Hepatic stellate cell (primary cell): ENCODE measurements at regions not wholly inside any gene's neighbourhood (a gene's known extent, or its start where the extent isn't known, plus 50 kb on each side); places are given as distances from the start of the nearest gene placed in this dataset.

Experiments used
- DNase-seq: peaks from one replicate; pipeline ENCODE4 v3.0.0; 2011; ENCODE audit warnings: low spot score

DNA sequence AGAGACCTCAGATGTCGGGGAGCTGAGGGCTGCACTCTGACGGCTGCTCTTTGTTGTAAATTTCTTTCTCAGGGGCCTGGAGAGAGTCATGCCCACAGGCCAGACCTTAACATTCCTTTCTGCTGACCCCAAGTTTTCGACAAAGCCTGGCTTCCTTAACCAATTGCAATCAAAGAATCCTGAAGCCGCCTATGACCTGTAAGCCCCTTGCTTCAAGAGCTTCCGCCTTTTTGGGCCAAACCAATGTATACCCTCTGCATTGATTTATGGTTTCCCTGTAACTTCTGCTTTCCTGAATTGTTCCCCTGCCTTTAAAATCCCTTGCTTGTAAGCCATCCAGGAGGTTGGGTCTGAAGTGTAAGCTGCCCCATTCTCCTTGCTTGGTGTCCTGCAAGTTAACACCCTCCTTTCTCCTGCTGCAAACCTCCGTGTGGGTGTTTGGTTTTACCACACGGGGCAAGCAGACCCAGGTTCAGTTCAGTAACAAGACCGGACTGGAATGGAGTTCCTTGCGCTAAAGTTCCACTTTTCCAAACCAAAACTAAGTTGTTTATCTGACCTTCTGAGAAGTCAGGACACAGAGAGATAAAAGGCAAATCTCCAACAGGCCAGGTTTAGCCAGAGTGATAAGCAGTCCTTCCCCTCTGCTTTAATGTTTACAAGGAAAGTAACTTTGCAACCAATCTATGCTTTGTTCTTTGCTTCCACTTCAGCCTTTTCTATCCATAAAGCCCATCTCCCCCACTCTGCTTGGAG lies 141.6 kb downstream of the KCNJ12 start:
- no peak for DNase-seq

DNA sequence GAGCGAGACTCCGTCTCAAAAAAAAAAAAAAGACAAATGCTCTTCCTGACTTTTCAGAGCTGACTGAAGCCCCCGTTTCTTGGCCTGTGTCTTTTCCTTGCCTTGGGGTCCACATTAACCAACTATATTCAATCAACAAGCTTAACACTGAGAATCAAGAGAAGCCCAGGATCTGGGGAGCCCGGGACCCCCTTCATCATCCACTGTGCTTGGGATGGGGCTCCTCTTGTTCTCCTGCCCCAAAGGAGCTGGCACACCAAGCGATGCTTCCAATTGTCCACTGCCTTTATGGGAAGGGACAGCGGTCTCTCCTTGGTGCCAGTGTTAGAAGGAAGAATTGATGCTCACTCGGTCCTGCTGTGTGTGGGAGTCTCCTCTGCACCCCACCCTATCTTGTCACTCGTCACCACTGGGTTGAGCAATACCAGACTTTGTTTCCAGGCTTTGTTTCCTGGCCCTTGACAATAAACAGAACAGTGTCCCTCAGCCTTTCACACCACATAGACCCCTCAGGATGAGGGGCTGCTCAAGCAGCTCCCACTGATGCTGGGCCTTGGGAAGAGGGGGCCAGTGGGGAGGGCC lies 146.7 kb downstream of the KCNJ12 start:
- DNase-seq: no peak

DNA sequence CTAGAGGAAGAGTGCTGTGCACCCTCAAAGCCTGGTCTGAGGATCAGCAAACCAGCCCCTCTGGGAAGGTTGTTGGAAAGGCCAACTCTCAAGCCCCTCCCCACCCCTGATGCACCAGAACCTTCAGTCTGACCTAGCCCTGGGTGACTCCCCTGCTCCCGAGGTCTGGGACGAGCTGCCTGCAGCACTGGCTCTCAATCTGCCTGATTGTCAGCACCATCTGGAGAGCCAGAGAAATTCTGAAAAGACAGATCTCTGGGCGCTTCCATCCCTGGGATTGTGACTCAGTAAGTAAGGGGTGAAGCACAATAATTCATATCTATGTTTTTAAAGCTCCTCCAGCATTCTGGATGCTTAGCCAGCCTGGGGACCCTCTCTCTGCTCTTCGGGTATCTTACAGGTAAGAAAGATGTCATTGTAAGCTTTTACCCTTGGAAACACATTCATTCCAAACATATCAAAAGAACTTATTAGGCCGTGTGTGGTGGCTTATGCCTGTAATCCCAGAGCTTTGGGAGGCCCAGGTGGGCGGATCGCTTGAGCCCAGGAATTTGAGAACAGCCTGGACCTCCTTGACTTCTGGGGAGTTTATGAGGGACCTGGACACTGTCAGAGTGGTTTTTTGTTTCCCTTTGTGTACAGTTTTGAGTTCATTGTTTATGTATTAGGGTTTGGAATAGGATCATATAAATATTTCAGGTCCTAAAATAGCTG lies 147.5 kb downstream of the KCNJ12 start:
- DNase-seq: peak; percentile 29

DNA sequence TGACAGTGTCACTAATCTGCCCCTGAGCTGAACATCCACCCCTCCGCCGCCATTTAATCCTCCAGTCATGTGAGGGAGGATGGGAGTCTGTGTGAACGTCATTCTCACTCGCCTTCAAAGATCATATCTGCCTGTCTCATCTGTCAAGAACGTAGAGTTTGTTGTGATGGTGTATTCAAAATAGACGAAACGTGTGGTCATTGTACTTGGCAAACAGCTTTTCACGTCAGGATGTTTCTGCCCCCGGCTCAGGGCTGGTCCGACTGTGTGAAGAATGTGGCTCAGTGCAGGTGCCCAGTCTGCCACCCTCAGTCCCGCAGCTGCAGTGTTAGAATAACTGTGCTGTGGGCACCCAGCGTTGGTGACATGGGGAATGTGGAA lies 148.0 kb downstream of the KCNJ12 start:
- DNase-seq: peak; percentile 77

DNA sequence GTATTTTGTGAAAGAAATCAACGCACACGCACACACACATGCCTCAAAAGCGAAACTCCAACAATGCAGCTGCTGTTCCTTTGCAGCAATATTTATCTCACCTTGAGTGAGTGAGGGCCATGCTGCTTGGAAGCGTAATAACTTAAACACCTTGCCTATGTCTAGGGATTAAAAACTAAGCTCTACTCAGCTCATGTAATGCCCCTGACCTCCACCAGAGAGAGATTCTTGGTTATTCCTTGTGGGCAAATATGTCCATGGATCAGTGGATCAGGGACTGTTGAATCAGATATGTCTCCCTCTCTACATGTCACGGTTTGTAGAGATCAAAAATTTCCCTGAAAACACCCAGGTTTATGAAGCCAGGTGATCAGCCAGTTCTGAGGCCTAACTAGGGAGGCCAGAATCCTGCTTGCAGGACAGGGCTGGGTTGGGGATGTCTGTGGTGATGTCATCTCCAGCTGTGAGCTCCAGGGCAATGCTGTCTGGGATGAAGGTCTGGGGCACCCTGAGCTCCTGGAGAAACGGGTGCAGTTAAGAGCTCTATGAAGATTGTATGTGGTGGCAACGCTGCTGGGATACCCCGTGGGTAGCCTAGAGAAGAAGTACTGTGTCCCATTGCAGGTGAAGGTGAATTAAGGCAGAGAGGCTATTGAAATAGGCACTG lies 149.4 kb downstream of the KCNJ12 start:
- no peak for DNase-seq

DNA sequence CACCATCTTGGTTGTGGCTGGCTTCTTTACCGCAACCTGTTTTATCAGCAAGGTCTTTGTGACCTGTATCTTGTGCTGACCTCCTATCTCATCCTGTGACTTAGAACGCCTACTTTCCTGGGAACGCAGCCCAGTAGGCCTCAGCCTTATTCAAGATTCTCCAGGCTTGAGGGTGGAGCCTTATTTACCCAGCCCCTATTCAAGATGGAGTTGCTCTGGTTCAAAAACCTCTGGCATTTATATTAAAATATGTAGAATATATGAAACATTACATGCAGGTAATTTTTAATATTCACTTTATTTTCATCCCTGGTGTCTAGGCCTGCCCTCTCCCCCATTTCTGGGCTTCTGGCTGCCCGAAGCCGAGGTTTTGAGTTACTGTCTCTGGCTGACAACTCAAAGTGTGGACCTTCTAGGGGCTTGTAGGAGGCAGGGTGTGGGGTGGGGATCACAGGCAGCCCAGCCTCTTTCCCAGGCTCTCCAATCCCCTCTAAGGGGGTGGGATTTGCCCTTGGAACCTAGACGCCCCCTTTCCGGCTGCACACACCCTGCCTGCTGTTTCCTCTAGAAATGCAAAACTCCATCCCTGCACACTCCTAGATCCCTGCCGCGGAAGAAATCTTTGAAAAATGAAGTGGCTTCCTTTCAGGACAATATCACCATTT lies 152.0 kb downstream of the KCNJ12 start:
- no peak for DNase-seq

DNA sequence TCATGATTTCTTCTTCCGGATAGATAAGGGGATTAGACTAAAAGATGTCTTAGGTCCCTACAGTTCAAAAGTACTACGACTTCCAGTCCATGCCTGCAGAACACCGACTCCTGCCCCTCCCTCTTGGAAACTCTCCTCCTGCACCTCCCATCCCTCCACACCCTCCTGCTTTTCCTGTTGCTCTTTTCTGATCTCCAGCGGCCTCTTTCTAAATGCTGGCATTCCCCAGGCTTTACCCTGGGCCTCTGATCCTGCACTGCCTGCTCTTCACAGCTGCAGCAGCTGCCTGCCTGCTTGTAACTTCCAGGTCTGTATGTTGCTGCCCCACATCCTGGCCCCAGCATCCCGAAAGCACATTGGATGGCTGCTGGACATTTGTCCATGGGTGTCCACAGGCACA lies 154.2 kb downstream of the KCNJ12 start:
- no peak for DNase-seq

DNA sequence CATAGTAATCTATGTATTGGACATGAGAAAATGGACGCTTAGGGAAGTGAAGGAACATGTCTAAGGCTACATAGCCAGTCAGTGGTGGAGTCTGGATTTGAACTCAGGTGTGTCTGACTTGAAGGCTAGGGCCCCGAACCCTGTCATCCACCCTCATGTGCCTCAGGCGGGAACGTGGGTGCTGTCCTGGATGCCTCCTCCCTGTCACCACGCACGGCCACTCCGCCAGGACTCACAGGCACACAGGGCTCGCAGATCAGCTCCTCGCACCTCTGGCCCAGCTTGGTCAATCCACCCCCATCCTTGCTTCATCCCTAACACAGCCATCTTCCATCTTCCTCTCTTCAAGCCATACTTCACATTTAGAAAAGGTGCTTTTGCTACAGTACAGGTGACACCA lies 154.7 kb downstream of the KCNJ12 start:
- no peak for DNase-seq

DNA sequence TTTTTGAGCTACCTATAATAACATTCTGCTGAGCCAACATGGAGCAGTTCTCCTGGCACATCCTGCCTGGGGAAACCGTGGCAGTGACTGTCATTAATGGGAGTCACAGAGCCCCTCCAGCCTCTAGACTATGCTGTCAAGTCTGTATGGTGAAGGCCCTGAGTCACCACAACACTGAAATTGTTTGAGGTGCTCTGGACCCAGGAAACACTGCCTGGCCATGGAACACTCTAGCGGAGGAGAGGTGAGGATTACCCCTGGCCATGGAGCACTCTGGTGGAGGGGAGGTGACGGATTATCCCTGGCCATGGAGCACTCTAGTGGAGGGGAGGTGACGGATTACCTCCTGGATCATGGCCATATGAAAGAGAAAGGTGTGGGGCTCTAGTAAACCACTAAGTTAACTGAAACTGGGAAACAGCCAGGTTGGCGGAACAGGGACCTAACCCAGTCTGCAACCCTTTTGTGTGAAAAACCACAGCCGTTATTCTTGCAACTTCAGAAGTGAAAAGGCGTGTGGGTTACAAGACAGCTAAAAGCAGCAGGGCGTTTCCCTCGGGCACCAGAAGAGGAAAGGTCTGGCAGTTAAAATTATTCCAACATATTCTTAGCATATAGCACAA lies 156.7 kb downstream of the KCNJ12 start:
- DNase-seq: no peak

DNA sequence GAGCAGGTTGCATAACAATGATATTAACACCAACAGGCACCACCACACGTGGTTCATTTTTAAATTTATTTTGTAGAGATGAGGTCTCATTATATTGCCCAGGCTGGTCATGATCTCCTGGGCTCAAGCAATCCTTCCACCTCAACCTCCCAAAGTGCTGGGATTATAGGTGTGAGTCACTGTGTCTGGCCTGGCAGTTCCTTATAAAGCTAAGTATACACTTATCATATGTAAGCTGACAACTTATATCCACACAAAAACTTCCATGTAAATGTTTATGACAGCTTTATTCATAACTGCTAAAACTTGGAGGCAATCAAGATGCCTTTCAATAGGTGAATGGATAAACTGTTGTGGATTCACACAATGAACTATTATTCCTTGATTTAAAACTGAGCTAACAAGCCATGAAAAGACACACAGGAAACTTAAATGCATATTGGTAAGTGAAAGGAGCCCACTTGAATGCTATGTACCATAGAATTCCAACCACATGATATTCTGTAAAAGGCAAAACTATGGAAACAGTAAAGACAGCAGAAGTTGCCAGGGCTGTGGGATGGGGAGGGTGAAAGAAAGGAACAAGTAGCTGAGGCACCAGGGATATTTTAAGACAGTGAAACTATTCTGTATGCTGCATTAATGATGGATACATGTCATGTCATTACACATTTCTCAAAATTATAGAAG lies 156.5 kb upstream of the KCNJ18 start:
- DNase-seq: no peak

DNA sequence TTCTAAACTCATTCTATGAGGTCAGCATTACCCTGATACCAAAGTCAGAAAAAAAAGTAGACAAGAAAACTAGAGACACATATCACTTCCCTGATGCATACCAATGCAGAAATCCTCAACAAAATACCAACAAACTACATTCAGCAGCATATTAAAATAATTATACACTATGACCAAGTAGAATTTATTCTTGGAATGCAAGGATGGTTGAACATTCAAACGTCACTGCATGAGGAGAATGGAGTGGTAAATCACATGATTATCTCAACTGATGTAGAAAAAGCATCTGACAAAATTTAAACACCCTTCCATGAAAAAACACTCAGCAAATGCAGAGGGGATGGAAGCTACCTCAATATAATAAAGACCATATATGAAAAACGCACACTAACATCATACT lies 155.0 kb upstream of the KCNJ18 start:
- DNase-seq: no peak

DNA sequence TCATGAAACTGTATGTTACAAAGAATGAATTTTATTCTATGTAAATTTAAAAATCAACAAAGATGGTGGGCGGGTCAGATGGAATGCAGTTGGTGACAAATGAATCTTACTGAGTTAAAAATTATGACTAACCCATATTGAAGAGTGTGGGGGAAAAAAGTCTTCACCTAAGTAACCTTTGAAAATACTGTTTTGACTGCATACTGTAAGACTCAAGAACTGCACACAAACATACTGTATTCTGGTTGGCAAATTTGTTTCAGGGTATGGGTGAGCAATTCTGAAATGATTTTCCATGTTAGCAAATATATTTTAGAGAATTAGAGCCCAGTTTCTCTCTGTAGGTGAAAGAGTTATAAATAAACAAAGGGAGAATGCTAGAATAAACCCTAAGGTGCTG lies 153.7 kb upstream of the KCNJ18 start:
- no peak for DNase-seq

DNA sequence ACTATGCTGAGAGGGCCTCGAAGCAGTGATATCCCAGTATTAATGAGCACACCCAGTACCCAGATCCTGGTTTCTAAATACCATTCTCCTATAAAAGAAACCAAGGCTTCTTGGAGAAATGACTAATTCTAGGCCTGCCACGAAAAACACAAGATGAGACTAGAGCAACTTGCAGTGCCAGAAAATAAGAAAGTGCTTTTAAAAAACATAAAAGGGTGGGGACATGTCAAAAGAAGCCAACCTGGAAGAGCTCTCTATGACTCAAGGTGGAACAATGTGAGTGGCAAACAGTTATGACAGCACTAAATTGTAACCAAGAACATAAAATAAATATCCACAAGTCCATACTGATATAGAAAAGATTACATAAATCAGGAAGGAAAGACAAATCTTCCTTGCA lies 153.2 kb upstream of the KCNJ18 start:
- DNase-seq: no peak

DNA sequence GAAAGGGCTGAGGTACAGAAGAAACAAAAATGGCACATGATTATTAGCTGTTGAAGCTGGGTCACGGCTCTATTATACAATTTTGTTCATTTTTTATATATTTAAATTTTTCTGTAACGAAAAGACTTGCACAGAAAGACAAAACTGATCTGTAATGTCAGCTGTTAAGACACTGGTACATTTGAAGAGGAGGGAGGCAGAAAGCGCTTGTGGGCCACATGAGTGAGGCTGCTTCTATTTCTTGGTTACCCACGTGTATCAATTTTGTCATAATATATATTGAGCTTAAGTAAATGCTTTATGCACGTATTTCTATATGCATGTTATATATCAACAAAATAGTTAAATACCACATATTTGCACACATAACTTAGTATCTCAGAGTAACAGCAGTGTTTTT lies 151.8 kb upstream of the KCNJ18 start:
- no peak for DNase-seq

DNA sequence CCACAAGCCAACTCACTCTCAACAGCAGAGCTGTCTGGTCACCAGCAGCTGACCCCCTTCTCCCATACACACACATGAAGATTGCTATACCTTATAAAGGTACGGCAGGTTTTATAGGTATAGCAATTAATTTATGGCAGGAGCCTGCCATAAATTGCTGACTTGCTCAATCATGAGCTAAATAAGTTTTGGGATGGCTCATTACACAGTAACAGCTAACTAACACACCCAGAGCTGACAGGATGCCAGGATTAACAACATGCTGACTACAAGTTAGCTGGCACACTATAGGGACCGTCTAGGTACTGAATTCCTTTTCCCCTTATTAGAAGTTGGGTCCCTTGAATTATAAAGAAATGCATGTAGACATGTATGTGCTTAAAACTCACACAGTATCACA lies 150.3 kb upstream of the KCNJ18 start:
- DNase-seq: no peak

DNA sequence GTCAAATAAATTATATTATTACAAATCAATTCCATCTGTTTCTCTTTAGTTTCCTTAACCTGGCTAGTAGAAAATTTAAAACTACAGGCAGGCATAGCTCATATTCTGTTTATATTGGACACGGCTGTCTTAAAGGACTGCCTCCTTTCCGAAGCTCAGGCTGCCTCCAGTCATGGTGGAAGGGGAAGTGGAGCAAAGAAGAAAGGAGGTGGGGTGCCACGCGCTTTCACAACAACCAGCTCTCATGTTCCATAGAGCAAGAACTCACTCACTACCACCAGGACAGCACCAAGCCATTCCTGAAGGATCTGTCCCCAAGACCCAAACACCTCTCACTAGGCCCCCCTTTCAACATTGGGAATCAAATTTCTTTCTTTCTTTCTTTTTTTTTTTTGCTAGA lies 149.3 kb upstream of the KCNJ18 start:
- DNase-seq: no peak

DNA sequence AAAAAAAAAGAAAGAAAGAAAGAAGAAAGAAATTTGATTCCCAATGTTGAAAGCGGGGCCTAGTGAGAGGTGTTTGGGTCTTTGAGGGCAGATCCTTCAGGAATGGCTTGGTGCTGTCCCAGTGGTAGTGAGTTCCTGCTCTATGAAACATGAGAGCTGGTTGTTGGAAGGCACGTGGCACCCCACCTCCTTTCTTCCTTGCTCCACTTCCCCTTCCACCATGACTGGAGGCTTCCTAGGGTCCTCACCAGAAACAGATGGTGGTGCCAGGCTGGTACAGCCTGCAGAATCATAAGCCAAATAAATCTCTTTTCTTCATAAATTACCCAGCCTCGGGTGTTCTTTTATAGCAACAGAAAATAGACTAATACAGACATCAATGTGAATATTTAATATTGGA lies 147.3 kb upstream of the KCNJ18 start:
- no peak for DNase-seq

DNA sequence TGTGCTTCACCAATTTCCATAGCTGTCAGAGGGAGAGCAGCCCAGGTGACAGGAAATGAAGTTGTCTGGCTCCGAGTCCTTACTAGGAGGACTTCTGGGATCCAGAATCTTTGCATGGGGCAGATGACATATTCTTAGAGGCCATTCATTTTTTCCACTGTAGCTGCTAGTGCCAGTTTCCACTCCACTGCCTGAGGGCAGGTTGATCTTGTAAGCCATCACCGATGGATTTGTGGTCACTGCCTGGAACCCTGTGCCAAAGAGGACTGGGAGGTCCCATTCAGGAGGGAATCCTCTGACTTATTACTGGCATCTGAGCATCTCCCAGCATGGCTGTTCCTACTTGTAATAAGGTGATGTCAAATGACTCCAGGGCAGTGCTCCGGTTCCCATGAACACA lies 144.1 kb upstream of the KCNJ18 start:
- DNase-seq: no peak

DNA sequence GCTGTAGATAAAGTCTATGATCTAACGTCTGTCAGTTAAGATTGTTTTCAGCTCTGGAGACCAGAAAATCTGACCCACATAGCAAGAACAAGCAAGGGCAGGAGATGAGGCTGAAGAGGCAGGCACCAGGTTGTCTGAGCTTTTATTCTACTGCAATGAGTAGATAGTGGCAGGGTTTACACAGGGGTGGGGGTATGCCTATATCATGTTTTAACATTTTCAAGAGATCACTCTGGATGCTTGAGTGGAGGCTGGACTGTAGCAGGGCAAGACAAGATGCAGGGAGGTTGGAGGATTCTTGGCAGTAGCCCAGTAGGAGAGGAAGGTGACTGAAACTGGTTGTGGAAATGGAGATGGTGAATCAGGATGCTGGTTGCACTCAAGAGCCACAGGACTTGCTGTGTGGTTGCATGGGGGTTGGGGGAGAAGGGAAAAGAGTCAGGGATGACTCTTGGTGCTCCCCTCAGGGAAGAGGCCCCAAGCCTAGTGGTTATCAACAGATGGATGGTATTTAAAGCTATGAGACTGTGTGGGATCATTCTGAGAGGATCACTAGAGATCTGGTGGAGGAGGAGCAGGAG lies 143.1 kb upstream of the KCNJ18 start:
- no peak for DNase-seq

DNA sequence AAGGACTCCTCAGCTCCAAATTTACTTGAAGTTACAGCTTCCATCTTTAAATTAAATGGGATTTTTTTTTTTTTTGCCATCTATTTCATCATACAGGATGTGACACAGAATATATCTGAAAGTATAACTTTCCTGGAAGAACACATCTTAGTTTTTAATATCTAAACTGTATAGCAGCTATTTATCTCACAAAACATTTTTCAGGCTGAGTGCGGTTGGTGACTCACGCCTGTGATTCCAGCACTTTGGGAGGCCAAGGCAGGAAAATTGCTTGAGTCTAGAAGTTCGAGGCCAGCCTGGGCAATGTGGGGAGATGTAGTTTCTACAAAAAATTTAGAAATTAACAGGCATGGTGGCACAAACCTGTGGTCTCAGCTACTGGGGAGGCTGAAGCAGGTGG lies 142.3 kb upstream of the KCNJ18 start:
- peak; percentile 27 for DNase-seq
